ENCODE measurements at regions not wholly inside any gene's neighbourhood (a gene's known extent, or its start where the extent isn't known, plus 50 kb on each side); places are given as distances from the start of the nearest gene placed in this dataset.

DNA sequence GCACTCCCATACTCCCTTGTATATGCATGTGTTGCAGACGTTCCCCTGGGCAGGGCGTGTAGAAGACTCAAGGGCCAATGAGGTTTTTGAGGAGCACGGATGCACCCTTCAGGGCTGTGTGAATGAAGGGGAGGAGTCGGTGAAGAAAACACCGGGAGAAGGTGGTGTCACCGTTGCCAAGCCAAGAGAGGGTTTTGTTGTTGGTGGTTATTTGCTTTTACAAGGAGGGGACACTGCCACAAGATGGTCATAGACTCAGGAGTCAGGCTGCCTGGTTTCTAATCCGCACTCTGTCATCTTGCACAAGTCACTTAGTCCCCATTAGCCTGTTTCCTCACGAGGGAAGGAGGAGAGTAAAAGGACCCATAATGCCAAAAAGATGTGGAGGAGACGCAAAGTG lies 124.0 kb downstream of the PXDC1 start:
- Histone ChIP-seq H2AFZ (ENCODE audit: low read length) (no peak overlapping the region), H3K27me3 (replicated peaks; ENCODE audit: insufficient read depth, low read length) (no peaks in the 10 kb centered on the region), H3K9ac (ENCODE audit: low read length) (no peak overlapping the region), H3K27ac (ENCODE audit: low read length) (no peak overlapping the region), H3K4me3 (ENCODE audit: low read length) (no peak overlapping the region), H3K4me1 (ENCODE audit: low read length) (no peaks in the 10 kb centered on the region), H3K79me2 (ENCODE audit: low read length) (no peaks in the 10 kb centered on the region), H3K36me3 (replicated peaks; ENCODE audit: insufficient read depth, low read length) (no peaks in the 10 kb centered on the region), H3F3A (ENCODE audit: insufficient read depth, low read length) (no peaks in the 10 kb centered on the region), H3K9me3 (replicated peaks; ENCODE audit: insufficient read depth, low read length) (no peaks in the 10 kb centered on the region), H3K9me2 (replicated peaks; ENCODE audit: insufficient read depth, low read length) (no peaks in the 10 kb centered on the region), H3K4me2 (ENCODE audit: low read depth, low read length) (no peak overlapping the region), H4K20me1 (ENCODE audit: insufficient read depth, low read length) (no peaks in the 10 kb centered on the region)
- DNase-seq: no peak
- TF ChIP-seq EZH2phosphoT487 (IDR thresholded peaks at IDR 0.05; ENCODE audit: low read length): no peak
- TF ChIP-seq CTCF (IDR thresholded peaks at IDR 0.05; ENCODE audit: low read length): no peak
- no peak for TF ChIP-seq EZH2 (optimal IDR thresholded peaks at IDR 0.05; ENCODE audit: low read depth, low read length)

DNA sequence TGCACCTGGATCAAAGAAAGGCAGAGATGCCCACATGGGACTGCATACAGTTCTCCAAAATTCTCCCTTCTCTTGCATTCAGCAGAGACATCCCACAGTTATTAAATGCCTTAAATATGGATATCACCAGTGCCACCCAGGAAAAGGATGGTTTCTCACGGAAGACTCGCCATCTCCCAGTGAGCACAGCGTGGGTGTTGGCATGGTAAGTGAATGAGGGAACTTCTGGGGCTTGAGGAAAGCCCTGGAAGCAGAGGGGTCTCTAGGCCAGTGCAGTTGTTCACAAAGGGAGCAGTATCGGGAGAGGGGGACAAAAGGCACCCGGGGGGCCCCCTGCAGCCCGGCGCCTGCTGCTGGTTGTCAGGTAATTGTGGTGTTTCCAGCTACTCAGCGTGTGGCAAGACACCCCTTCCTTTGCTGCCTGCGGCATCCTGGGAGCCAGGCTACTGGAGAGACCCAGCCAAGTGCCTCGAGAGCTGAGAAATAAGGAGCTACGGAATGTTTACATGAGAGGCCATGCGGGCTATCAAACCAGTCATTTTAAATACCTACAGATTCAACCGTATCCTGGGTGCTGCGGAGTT lies 125.4 kb downstream of the PXDC1 start:
- no peaks in the 10 kb centered on the region for H4K20me1 ChIP-seq (ENCODE audit: insufficient read depth, low read length)
- no peak overlapping the region for H3K27ac ChIP-seq (ENCODE audit: low read length)
- H3K9me3 ChIP-seq (replicated peaks; ENCODE audit: insufficient read depth, low read length): no peaks in the 10 kb centered on the region
- H3K9me2 ChIP-seq (replicated peaks; ENCODE audit: insufficient read depth, low read length): no peaks in the 10 kb centered on the region
- no peaks in the 10 kb centered on the region for H3K36me3 ChIP-seq (replicated peaks; ENCODE audit: insufficient read depth, low read length)
- H2AFZ ChIP-seq (ENCODE audit: low read length): no peak overlapping the region
- no peaks in the 10 kb centered on the region for H3K4me1 ChIP-seq (ENCODE audit: low read length)
- no peak overlapping the region for H3K9ac ChIP-seq (ENCODE audit: low read length)
- no peak overlapping the region for H3K4me2 ChIP-seq (ENCODE audit: low read depth, low read length)
- DNase-seq: no peak
- no peak for TF ChIP-seq EZH2phosphoT487 (IDR thresholded peaks at IDR 0.05; ENCODE audit: low read length)
- no peak for TF ChIP-seq EZH2 (optimal IDR thresholded peaks at IDR 0.05; ENCODE audit: low read depth, low read length)
- no peaks in the 10 kb centered on the region for H3K79me2 ChIP-seq (ENCODE audit: low read length)
- no peak overlapping the region for H3K4me3 ChIP-seq (ENCODE audit: low read length)
- H3F3A ChIP-seq (ENCODE audit: insufficient read depth, low read length): no peaks in the 10 kb centered on the region
- no peaks in the 10 kb centered on the region for H3K27me3 ChIP-seq (replicated peaks; ENCODE audit: insufficient read depth, low read length)

DNA sequence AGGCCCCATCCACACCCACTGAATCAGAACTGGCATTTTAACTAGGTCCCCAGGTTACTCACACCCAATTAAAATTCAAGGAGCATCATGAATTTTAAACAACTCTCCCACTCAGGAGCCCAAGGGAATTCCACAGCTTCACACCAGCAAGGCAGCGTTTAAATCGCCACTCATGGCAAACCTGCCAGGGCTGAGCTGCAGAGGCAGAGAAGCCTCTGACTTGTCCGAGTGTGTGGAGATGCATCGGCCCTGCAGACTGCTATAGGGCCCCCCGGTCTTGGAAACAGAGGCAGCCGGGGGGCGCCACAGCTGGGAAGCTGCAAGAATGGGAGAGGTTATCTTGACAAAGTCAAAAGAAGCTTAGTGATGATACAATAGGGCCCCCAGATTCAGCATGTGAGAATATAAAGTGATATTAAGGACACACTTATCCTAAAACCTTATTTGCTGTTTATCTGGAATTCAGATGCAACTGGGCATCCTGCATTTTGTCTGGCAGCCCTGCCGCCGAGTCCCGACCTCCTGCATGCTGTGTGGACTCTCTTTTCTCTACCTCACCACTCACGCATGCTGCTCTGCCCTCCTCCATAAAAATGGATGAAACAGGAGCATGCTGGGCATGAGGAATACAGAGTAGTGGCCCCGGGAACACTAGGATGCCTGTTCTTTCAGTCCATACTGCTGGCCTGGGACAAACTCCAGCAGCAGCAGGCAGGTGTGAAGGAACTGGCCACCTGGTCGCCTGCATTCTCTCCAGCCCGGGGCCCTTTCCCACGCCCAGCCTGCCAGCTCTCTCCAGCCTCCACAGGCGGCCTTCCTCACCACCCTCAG lies 126.1 kb downstream of the PXDC1 start:
- Histone ChIP-seq H3F3A (ENCODE audit: insufficient read depth, low read length) (no peaks in the 10 kb centered on the region), H3K27me3 (replicated peaks; ENCODE audit: insufficient read depth, low read length) (no peaks in the 10 kb centered on the region), H3K9me2 (replicated peaks; ENCODE audit: insufficient read depth, low read length) (no peaks in the 10 kb centered on the region), H3K27ac (ENCODE audit: low read length) (no peak overlapping the region), H3K4me3 (ENCODE audit: low read length) (no peak overlapping the region), H3K9me3 (replicated peaks; ENCODE audit: insufficient read depth, low read length) (no peaks in the 10 kb centered on the region), H3K4me1 (ENCODE audit: low read length) (no peaks in the 10 kb centered on the region), H3K9ac (ENCODE audit: low read length) (no peak overlapping the region), H3K4me2 (ENCODE audit: low read depth, low read length) (no peak overlapping the region), H3K36me3 (replicated peaks; ENCODE audit: insufficient read depth, low read length) (no peaks in the 10 kb centered on the region), H2AFZ (ENCODE audit: low read length) (no peak overlapping the region), H3K79me2 (ENCODE audit: low read length) (no peaks in the 10 kb centered on the region), H4K20me1 (ENCODE audit: insufficient read depth, low read length) (no peaks in the 10 kb centered on the region)
- DNase-seq: no peak
- TF ChIP-seq CTCF (IDR thresholded peaks at IDR 0.05; ENCODE audit: low read length): no peak
- no peak for TF ChIP-seq EZH2phosphoT487 (IDR thresholded peaks at IDR 0.05; ENCODE audit: low read length)
- TF ChIP-seq EZH2 (optimal IDR thresholded peaks at IDR 0.05; ENCODE audit: low read depth, low read length): no peak
